ENCODE measurements at regions not wholly inside any gene's neighbourhood (a gene's known extent, or its start where the extent isn't known, plus 50 kb on each side); places are given as distances from the start of the nearest gene placed in this dataset.

GRCh38 chr4:81375745-81376144 is 96.0 kb downstream of the RASGEF1B start:
- no peaks in the 10 kb centered on the region for H3K9me3 ChIP-seq
- intact Hi-C loops (cut with DNase I) = no loop called here
- no peaks in the 10 kb centered on the region for H3K36me3 ChIP-seq
- 93 to 100% (median 98%) methylated on average over 4 of the region's 4 CpGs for WGBS, 3 donors
- TF ChIP-seq CTCF (IDR thresholded peaks at IDR 0.05) (no peak), EP300 (IDR thresholded peaks at IDR 0.05) (no peak), POLR2A (IDR thresholded peaks at IDR 0.05) (no peak)
- no peaks in the 10 kb centered on the region for H3K27me3 ChIP-seq
- no peaks in the 10 kb centered on the region for H3K4me1 ChIP-seq (ENCODE audit: insufficient read depth)
- no peak overlapping the region for H3K4me3 ChIP-seq
- no peak overlapping the region for H3K27ac ChIP-seq
- DNase-seq = no peak

GRCh38 chr4:81369886-81370285 is 101.8 kb downstream of the RASGEF1B start:
- H3K4me1 ChIP-seq (ENCODE audit: insufficient read depth) = no peaks in the 10 kb centered on the region
- 86 to 87% (median 87%) methylated on average over 4 of the region's 4 CpGs for WGBS, 3 donors
- H3K27me3 ChIP-seq = no peaks in the 10 kb centered on the region
- no peaks in the 10 kb centered on the region for H3K9me3 ChIP-seq
- intact Hi-C loops (cut with DNase I) = no loop called here
- H3K36me3 ChIP-seq = no peaks in the 10 kb centered on the region
- H3K27ac ChIP-seq = no peak overlapping the region
- DNase-seq = no peak
- no peak overlapping the region for H3K4me3 ChIP-seq
- no peak for TF ChIP-seq POLR2A (IDR thresholded peaks at IDR 0.05)
- TF ChIP-seq CTCF (IDR thresholded peaks at IDR 0.05) = no peak
- TF ChIP-seq EP300 (IDR thresholded peaks at IDR 0.05) = no peak

- Histone ChIP-seq H3K4me3 (no peak overlapping the region), H3K9me3 (no peaks in the 10 kb centered on the region), H3K27me3 (no peaks in the 10 kb centered on the region), H3K4me1 (ENCODE audit: insufficient read depth) (no peaks in the 10 kb centered on the region), H3K36me3 (no peaks in the 10 kb centered on the region), H3K27ac (no peak overlapping the region)
- DNase-seq = no peak
- WGBS, 3 donors = 72 to 81% (median 74%) methylated on average over 4 of the region's 4 CpGs
- intact Hi-C loops (cut with DNase I) = no loop called here
- TF ChIP-seq EP300 (IDR thresholded peaks at IDR 0.05) = no peak
Observed at GRCh38 chr4:81366779-81367178, 104.9 kb downstream of the RASGEF1B start.

- intact Hi-C loops (cut with DNase I) = no loop called here
- 78 to 88% (median 85%) methylated on average over 3 of the region's 3 CpGs for WGBS, 3 donors
- Histone ChIP-seq H3K27me3 (no peaks in the 10 kb centered on the region), H3K27ac (no peak overlapping the region), H3K36me3 (no peaks in the 10 kb centered on the region), H3K9me3 (no peaks in the 10 kb centered on the region), H3K4me1 (ENCODE audit: insufficient read depth) (no peaks in the 10 kb centered on the region), H3K4me3 (no peak overlapping the region)
- TF ChIP-seq CTCF (IDR thresholded peaks at IDR 0.05) = no peak
- TF ChIP-seq EP300 (IDR thresholded peaks at IDR 0.05) = no peak
- DNase-seq = no peak
Observed at GRCh38 chr4:81360737-81361136, 111.0 kb downstream of the RASGEF1B start.

- no peaks in the 10 kb centered on the region for H3K9me3 ChIP-seq
- intact Hi-C loops (cut with DNase I) = no loop called here
- 83 to 98% (median 97%) methylated on average over 1 of the region's 1 CpG for WGBS, 3 donors
- TF ChIP-seq CTCF (IDR thresholded peaks at IDR 0.05) = no peak
- TF ChIP-seq EP300 (IDR thresholded peaks at IDR 0.05) = no peak
- TF ChIP-seq POLR2A (IDR thresholded peaks at IDR 0.05) = no peak
- H3K36me3 ChIP-seq = no peaks in the 10 kb centered on the region
- no peaks in the 10 kb centered on the region for H3K27me3 ChIP-seq
- DNase-seq = no peak
- H3K27ac ChIP-seq = no peak overlapping the region
- no peaks in the 10 kb centered on the region for H3K4me1 ChIP-seq (ENCODE audit: insufficient read depth)
- no peak overlapping the region for H3K4me3 ChIP-seq
Observed at GRCh38 chr4:81359207-81359606, 112.5 kb downstream of the RASGEF1B start.

Measured in ovary (tissue), 7 donors.